Liver (tissue), 3 donors: ENCODE measurements at regions not wholly inside any gene's neighbourhood (a gene's known extent, or its start where the extent isn't known, plus 50 kb on each side); places are given as distances from the start of the nearest gene placed in this dataset.

Experiments used
- EGR1 ChIP-seq, 2 donors: IDR thresholded peaks; 2 replicates each; pipeline ENCODE4 v1.6.1; 2016 to 2018; ENCODE audit warnings: antibody characterized with exemption in 2 of 2, low read depth in 2 of 2
- FOXA2 ChIP-seq: IDR thresholded peaks from 2 replicates; pipeline ENCODE4 v1.6.1; 2016; ENCODE audit warnings: antibody characterized with exemption
- JUND ChIP-seq, 2 donors: IDR thresholded peaks; 2 replicates each; pipeline ENCODE4 v1.6.1; 2016; ENCODE audit warnings: antibody characterized with exemption in 2 of 2
- RAD21 ChIP-seq, 2 donors: IDR thresholded peaks; 2 replicates each; pipeline ENCODE4 v1.6.1; 2016; ENCODE audit warnings: antibody characterized with exemption in 2 of 2, mild to moderate bottlenecking in 2 of 2
- TF ChIP-seq, protein P1 (sequence below): fragments of 150-350 bp; IDR thresholded peaks from 2 replicates; pipeline ENCODE4 v1.5.1; 2017; ENCODE audit warnings: improper control_type of control experiment, low read depth, low read length; ENCODE audit not compliant: missing input control
- donor health status: healthy.
- donor health status: healthy.

DNA sequence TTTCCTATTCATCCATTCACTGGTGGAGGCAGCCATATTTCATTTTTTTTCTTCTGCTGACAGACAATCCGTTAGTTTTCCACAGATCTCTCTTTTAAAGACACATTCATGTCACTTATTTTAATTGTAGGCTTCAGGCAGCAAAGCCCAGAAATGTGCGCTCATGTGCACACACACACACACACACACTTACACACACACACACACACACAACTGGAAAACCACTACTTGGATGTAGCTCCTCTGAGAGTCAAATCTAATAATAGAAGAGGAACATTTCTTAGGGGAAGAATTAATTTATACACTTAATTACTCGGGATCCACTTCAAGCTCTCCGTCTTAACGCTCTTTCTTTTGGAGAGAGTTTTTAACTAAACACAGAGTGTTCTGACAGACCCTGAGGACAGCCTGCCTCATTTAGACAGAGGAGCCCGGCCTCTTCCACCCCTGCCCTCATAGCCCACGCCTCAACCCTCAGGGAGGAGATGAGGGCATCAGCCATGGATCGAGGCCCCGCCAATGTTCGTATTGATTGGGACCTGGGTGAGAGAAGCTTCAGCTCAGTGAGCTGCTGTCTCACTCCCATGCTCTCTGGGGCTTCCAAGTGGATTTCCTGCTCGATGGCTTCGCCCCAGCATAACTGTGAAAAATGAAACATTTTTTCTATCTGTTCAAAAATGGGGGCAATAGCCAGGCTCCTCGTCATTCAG, 261.4 kb upstream of the SKOR2 start:
- TF ChIP-seq, protein P1, sequence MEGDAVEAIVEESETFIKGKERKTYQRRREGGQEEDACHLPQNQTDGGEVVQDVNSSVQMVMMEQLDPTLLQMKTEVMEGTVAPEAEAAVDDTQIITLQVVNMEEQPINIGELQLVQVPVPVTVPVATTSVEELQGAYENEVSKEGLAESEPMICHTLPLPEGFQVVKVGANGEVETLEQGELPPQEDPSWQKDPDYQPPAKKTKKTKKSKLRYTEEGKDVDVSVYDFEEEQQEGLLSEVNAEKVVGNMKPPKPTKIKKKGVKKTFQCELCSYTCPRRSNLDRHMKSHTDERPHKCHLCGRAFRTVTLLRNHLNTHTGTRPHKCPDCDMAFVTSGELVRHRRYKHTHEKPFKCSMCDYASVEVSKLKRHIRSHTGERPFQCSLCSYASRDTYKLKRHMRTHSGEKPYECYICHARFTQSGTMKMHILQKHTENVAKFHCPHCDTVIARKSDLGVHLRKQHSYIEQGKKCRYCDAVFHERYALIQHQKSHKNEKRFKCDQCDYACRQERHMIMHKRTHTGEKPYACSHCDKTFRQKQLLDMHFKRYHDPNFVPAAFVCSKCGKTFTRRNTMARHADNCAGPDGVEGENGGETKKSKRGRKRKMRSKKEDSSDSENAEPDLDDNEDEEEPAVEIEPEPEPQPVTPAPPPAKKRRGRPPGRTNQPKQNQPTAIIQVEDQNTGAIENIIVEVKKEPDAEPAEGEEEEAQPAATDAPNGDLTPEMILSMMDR = no peak
- TF ChIP-seq RAD21 (IDR thresholded peaks at IDR 0.05) (no peak), EGR1 (IDR thresholded peaks at IDR 0.05; ENCODE audit: low read depth in 2 of 2) (no peak), JUND (IDR thresholded peaks at IDR 0.05) (no peak), FOXA2 (no peak)
